Liver (tissue), 3 donors: ENCODE measurements at regions not wholly inside any gene's neighbourhood (a gene's known extent, or its start where the extent isn't known, plus 50 kb on each side); places are given as distances from the start of the nearest gene placed in this dataset.

Experiments
- TAF1 ChIP-seq: conservative IDR thresholded peaks from 2 replicates; pipeline ENCODE4 v1.6.1; 2016; ENCODE audit warnings: antibody characterized with exemption, mild to moderate bottlenecking
- TF ChIP-seq, protein P1 (sequence below): IDR thresholded peaks from 2 replicates; pipeline ENCODE4 v1.6.1; 2016; ENCODE audit warnings: antibody characterized with exemption
- TF ChIP-seq, protein P2 (sequence below): IDR thresholded peaks from 2 replicates; pipeline ENCODE4 v1.6.1; 2016; ENCODE audit warnings: antibody characterized with exemption, mild to moderate bottlenecking
- TF ChIP-seq, protein P3 (sequence below): fragments of 150-350 bp; IDR thresholded peaks from 2 replicates; pipeline ENCODE4 v1.5.1; 2017; ENCODE audit warnings: improper control_type of control experiment, low read depth, low read length; ENCODE audit not compliant: missing input control
- donor health status: healthy.
- donor health status: healthy.

DNA sequence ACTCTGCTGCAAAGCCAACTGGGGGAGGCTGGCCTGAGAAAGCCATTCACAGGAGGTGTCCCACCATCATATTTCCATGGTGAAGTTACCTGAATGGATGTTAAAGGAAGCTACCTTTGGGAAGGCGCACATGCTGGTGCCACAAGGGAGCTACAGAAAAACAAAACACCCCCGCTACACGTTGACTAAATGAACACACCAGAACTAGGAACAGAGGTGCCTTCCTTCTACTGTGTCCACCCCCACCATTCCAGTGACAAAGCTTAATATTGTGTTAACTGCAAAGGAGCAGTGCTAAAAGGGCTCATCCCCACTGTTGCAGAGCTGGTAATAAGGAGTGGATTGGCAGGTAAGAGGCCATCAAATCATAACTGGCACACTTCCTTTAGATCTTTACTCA, 420.0 kb upstream of the PODXL start:
- TF ChIP-seq, protein P1, sequence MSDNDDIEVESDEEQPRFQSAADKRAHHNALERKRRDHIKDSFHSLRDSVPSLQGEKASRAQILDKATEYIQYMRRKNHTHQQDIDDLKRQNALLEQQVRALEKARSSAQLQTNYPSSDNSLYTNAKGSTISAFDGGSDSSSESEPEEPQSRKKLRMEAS = no peak
- TF ChIP-seq, protein P2, sequence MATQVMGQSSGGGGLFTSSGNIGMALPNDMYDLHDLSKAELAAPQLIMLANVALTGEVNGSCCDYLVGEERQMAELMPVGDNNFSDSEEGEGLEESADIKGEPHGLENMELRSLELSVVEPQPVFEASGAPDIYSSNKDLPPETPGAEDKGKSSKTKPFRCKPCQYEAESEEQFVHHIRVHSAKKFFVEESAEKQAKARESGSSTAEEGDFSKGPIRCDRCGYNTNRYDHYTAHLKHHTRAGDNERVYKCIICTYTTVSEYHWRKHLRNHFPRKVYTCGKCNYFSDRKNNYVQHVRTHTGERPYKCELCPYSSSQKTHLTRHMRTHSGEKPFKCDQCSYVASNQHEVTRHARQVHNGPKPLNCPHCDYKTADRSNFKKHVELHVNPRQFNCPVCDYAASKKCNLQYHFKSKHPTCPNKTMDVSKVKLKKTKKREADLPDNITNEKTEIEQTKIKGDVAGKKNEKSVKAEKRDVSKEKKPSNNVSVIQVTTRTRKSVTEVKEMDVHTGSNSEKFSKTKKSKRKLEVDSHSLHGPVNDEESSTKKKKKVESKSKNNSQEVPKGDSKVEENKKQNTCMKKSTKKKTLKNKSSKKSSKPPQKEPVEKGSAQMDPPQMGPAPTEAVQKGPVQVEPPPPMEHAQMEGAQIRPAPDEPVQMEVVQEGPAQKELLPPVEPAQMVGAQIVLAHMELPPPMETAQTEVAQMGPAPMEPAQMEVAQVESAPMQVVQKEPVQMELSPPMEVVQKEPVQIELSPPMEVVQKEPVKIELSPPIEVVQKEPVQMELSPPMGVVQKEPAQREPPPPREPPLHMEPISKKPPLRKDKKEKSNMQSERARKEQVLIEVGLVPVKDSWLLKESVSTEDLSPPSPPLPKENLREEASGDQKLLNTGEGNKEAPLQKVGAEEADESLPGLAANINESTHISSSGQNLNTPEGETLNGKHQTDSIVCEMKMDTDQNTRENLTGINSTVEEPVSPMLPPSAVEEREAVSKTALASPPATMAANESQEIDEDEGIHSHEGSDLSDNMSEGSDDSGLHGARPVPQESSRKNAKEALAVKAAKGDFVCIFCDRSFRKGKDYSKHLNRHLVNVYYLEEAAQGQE = no peak
- TF ChIP-seq, protein P3, sequence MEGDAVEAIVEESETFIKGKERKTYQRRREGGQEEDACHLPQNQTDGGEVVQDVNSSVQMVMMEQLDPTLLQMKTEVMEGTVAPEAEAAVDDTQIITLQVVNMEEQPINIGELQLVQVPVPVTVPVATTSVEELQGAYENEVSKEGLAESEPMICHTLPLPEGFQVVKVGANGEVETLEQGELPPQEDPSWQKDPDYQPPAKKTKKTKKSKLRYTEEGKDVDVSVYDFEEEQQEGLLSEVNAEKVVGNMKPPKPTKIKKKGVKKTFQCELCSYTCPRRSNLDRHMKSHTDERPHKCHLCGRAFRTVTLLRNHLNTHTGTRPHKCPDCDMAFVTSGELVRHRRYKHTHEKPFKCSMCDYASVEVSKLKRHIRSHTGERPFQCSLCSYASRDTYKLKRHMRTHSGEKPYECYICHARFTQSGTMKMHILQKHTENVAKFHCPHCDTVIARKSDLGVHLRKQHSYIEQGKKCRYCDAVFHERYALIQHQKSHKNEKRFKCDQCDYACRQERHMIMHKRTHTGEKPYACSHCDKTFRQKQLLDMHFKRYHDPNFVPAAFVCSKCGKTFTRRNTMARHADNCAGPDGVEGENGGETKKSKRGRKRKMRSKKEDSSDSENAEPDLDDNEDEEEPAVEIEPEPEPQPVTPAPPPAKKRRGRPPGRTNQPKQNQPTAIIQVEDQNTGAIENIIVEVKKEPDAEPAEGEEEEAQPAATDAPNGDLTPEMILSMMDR = no peak
- TF ChIP-seq TAF1 = no peak
